Fibroblast of the aortic adventitia (primary cell): ENCODE measurements at regions not wholly inside any gene's neighbourhood (a gene's known extent, or its start where the extent isn't known, plus 50 kb on each side); places are given as distances from the start of the nearest gene placed in this dataset.
"Not testable (repeated sequence)": the region's sequence is repeated elsewhere in the genome, so short reads cannot be mapped to it uniquely, and the experiment has no call there.

Source experiments
- DNase-seq: peaks from one replicate; pipeline ENCODE4 v3.0.0-alpha.2; 2010; ENCODE audit warnings: low read depth
- H3K4me3 ChIP-seq: 2 replicates; pipeline ENCODE4 v1.5.1; 2011; ENCODE audit warnings: low read depth, mild to moderate bottlenecking, control low read depth, low read length, moderate library complexity
- CTCF ChIP-seq: IDR thresholded peaks from 2 replicates; pipeline ENCODE4 v1.5.1; 2011; ENCODE audit warnings: mild to moderate bottlenecking, low read length, control low read depth, inconsistent platforms; ENCODE audit not compliant: insufficient read depth

GRCh38 chr10:131363416-131363815 is 51.9 kb upstream of the TCERG1L start:
- no peak for TF ChIP-seq CTCF
- no peak overlapping the region for H3K4me3 ChIP-seq
- DNase-seq: no peak

GRCh38 chr10:131371571-131371970 is 60.0 kb upstream of the TCERG1L start:
- no peak for DNase-seq
- no peak for TF ChIP-seq CTCF
- H3K4me3 ChIP-seq: no peak overlapping the region

GRCh38 chr10:131381576-131381975 is 70.1 kb upstream of the TCERG1L start:
- no peak for DNase-seq
- H3K4me3 ChIP-seq: no peak overlapping the region
- TF ChIP-seq CTCF: no peak

- DNase-seq, H3K4me3 ChIP-seq: not testable (repeated sequence)
Observed at GRCh38 chr10:131385161-131385872, 73.8 kb upstream of the TCERG1L start.

GRCh38 chr10:131387018-131387529 is 75.6 kb upstream of the TCERG1L start:
- TF ChIP-seq CTCF: no peak
- no peak for DNase-seq
- H3K4me3 ChIP-seq: no peak overlapping the region

- no peak for TF ChIP-seq CTCF
- H3K4me3 ChIP-seq: no peak overlapping the region
- no peak for DNase-seq
Observed at GRCh38 chr10:131391936-131392335, 80.4 kb upstream of the TCERG1L start.

GRCh38 chr10:131396121-131397050 is 84.9 kb upstream of the TCERG1L start:
- DNase-seq: no peak
- no peak overlapping the region for H3K4me3 ChIP-seq

More at GRCh38 chr10:131396121-131397050, 84.9 kb upstream of the TCERG1L start:
- TF ChIP-seq CTCF: no peak
